Smooth muscle cell (in vitro differentiated cells): ENCODE measurements at regions not wholly inside any gene's neighbourhood (a gene's known extent, or its start where the extent isn't known, plus 50 kb on each side); places are given as distances from the start of the nearest gene placed in this dataset.

Source experiments
- DNase-seq: peaks from one replicate; lab custom pipeline; 2025; ENCODE audit not compliant: unreplicated experiment; lab: John Stamatoyannopoulos, UW
- H2AFZ ChIP-seq: fragments of 200-600 bp; sonication (generic); 2 replicates; pipeline ENCODE4 v1.6.0; 2016; ENCODE audit warnings: antibody characterized with exemption, low read depth, mild to moderate bottlenecking
- H3F3A ChIP-seq: fragments of 200-600 bp; sonication (generic); 2 replicates; pipeline ENCODE4 v1.6.0; 2017; ENCODE audit warnings: antibody characterized with exemption, low read depth
- H3K27ac ChIP-seq: fragments of 200-600 bp; sonication (generic); 2 replicates; pipeline ENCODE4 v1.5.1; 2016; ENCODE audit warnings: low read depth, mild to moderate bottlenecking
- H3K27me3 ChIP-seq: fragments of 200-600 bp; sonication (generic); 2 replicates; pipeline ENCODE4 v1.6.1; 2016; ENCODE audit warnings: low read depth, mild to moderate bottlenecking
- H3K36me3 ChIP-seq: fragments of 200-600 bp; sonication (generic); 2 replicates; pipeline ENCODE4 v1.5.1; 2016; ENCODE audit warnings: low read depth
- H3K4me1 ChIP-seq: fragments of 200-600 bp; sonication (generic); 2 replicates; pipeline ENCODE4 v1.5.1; 2016; ENCODE audit warnings: low read depth
- H3K4me2 ChIP-seq: fragments of 200-600 bp; sonication (generic); 2 replicates; pipeline ENCODE4 v1.6.0; 2016; ENCODE audit warnings: mild to moderate bottlenecking
- H3K4me3 ChIP-seq: fragments of 200-600 bp; sonication (generic); 2 replicates; pipeline ENCODE4 v1.5.1; 2016; ENCODE audit warnings: mild to moderate bottlenecking
- H3K79me2 ChIP-seq: fragments of 200-600 bp; sonication (generic); 2 replicates; pipeline ENCODE4 v1.6.0; 2016; ENCODE audit warnings: low read depth, mild to moderate bottlenecking
- H3K9ac ChIP-seq: fragments of 200-600 bp; sonication (generic); 2 replicates; pipeline ENCODE4 v1.6.0; 2016; ENCODE audit warnings: low read depth
- H3K9me3 ChIP-seq: fragments of 200-600 bp; sonication (generic); replicated peaks from 2 replicates; pipeline ENCODE4 v1.5.1; 2016; ENCODE audit warnings: low read depth
- H4K20me1 ChIP-seq: fragments of 200-600 bp; sonication (generic); 2 replicates; pipeline ENCODE4 v1.6.0; 2016; ENCODE audit warnings: low read depth
- WGBS: methylation state at CpG from one replicate; pipeline ENCODE4 v1.1.7; 2016; ENCODE audit warnings: low lambda C conversion rate; 5-methylcytosine and 5-hydroxymethylcytosine counted together
- TF ChIP-seq, protein P1 (sequence below): fragments of 200-600 bp; sonication (generic); IDR thresholded peaks from 2 replicates; pipeline ENCODE4 v1.5.1; 2017; ENCODE audit warnings: borderline replicate concordance, mild to moderate bottlenecking, antibody characterized with exemption; ENCODE audit not compliant: insufficient read depth, poor library complexity, severe bottlenecking

DNA sequence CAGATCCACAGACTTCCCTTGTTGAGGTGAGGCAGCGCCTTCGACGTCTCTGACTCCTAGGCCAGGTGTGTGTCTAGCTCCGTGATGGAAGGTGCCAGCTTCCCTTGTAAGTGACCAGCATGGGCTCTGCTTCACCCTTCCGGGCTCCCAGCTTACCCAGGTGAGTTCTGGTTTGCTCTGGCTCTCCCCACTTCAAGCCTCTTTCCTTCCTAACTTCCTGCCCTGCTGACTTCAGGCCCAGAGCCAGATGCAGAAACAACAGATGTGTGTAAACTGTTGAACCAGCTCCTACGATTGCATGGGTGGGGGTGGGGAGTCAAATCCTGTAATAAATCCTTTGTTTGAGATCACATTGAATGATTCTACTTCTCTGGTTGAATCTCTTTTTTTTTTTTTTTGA is 51.6 kb upstream of the BMP6 start:
- no peak overlapping the region for H3K4me2 ChIP-seq
- no peaks in the 10 kb centered on the region for H3K27me3 ChIP-seq
- H3K36me3 ChIP-seq, result no peaks in the 10 kb centered on the region
- WGBS, result 89% methylated on average over 6 of the region's 6 CpGs
- H3K9me3 ChIP-seq, result no peaks in the 10 kb centered on the region
- H3F3A ChIP-seq, result no peaks in the 10 kb centered on the region
- no peak overlapping the region for H2AFZ ChIP-seq
- TF ChIP-seq, protein P1, sequence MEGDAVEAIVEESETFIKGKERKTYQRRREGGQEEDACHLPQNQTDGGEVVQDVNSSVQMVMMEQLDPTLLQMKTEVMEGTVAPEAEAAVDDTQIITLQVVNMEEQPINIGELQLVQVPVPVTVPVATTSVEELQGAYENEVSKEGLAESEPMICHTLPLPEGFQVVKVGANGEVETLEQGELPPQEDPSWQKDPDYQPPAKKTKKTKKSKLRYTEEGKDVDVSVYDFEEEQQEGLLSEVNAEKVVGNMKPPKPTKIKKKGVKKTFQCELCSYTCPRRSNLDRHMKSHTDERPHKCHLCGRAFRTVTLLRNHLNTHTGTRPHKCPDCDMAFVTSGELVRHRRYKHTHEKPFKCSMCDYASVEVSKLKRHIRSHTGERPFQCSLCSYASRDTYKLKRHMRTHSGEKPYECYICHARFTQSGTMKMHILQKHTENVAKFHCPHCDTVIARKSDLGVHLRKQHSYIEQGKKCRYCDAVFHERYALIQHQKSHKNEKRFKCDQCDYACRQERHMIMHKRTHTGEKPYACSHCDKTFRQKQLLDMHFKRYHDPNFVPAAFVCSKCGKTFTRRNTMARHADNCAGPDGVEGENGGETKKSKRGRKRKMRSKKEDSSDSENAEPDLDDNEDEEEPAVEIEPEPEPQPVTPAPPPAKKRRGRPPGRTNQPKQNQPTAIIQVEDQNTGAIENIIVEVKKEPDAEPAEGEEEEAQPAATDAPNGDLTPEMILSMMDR, result no peak
- H3K4me3 ChIP-seq, result no peak overlapping the region
- no peak overlapping the region for H3K27ac ChIP-seq
- H3K9ac ChIP-seq, result no peak overlapping the region
- H3K79me2 ChIP-seq, result no peaks in the 10 kb centered on the region
- no peaks in the 10 kb centered on the region for H4K20me1 ChIP-seq
- no peak for DNase-seq
- peaks cover 5% of the 10 kb centered on the region for H3K4me1 ChIP-seq

DNA sequence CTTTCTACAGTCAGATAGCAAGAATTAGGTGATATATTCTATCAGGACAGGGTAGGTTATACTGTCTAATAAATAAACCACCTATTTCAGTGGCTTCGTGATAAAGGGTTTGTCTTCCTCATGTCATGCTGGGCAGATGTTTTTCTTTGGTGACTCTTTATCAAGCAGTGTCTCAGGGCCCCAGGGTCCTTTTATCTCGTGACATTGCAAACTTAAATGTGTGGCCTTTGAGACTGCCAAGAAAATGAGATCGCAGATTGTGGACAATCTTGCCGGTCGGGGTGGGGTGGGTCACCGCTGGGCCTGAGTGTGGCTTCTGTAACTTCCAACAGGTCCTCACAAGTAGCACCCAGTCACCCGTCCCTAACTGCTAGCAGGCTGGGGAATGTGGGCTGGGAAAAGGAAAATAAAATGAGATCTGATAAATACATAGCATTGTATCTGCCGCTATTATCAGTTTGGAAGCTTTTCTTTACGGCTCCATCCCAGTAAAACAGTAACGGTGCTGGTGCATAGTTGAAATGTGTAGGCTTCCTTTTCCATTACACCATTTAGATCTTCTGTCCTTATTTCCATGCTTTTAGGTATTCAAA is 50.5 kb upstream of the BMP6 start:
- Histone ChIP-seq H3K27me3 (no peaks in the 10 kb centered on the region), H3K4me1 (peaks cover 5% of the 10 kb centered on the region), H3K27ac (no peak overlapping the region), H3K9ac (no peak overlapping the region), H3K9me3 (no peaks in the 10 kb centered on the region), H3F3A (no peaks in the 10 kb centered on the region), H2AFZ (no peak overlapping the region), H4K20me1 (no peaks in the 10 kb centered on the region), H3K79me2 (no peaks in the 10 kb centered on the region), H3K36me3 (no peaks in the 10 kb centered on the region), H3K4me2 (no peak overlapping the region), H3K4me3 (no peak overlapping the region)
- 50% methylated on average over 10 of the region's 10 CpGs for WGBS
- TF ChIP-seq, protein P1, result no peak
- DNase-seq, result no peak
